HG03354 (cell line): ENCODE measurements at regions not wholly inside any gene's neighbourhood (a gene's known extent, or its start where the extent isn't known, plus 50 kb on each side); places are given as distances from the start of the nearest gene placed in this dataset.
"Not testable (repeated sequence)": the region's sequence is repeated elsewhere in the genome, so short reads cannot be mapped to it uniquely, and the experiment has no call there.

Experiments used
- ATAC-seq: cut with Tn5 transposase; IDR thresholded peaks from one replicate; pipeline ENCODE4 v1.9.1; 2021; ENCODE audit warnings: mild to moderate bottlenecking; ENCODE audit not compliant: unreplicated experiment, poor library complexity, severe bottlenecking

DNA sequence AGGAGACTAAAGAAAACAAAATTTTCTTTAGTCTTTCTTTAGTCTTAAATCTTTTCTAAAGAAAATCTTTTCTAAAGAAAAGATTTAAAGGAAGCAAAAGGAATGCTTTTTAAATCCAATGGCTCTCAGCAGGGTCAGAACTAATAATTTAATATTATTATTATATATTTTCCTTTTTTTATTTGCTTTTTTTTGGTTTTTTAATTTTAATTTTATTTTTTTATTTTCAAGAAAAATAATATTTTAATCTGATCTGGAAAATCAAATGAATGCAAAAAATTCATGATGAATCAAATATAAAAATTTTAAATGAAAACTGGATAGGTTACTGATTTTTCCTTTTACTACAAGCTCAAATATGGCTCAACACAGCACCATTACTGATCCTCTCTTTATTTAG is 70.7 kb upstream of the HECW1 start:
- no peak for ATAC-seq

DNA sequence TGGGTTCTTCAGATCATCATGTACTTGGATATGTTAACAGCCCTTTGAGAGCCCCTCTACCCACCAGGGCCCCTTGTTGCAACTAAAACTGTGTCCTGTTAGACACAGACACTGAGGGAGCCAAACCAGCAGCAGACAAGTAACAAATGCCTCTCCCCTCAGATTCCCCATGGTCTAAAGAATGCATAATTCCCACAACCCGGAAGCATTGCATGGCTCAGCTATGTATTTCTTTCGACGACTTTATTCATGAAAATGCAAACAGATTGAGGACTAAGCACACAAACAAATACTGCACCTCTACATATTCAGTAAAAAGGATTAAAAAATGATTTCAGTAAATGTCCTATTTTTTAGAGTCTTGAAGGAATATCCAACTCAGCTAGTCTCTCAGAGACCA is 70.1 kb upstream of the HECW1 start:
- ATAC-seq, result no peak

DNA sequence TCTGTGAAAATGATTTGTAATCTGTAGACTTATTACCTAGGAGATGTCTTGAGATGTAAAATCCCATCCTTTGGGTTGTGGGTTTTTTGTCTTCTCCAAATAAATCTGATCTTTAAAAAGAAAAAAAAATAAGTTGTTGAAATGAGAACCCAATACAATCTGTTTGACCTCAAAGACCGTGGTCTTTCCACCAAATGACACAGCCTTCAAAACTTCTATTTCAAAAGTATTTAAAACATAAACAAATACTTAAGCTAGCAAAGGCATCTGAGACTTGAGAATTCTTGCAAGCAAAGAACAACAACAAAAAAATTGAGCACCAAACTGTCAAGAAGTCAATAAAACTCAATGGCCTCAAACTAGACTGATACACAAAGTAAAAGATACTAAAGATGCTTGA is 67.9 kb upstream of the HECW1 start:
- ATAC-seq, result no peak

DNA sequence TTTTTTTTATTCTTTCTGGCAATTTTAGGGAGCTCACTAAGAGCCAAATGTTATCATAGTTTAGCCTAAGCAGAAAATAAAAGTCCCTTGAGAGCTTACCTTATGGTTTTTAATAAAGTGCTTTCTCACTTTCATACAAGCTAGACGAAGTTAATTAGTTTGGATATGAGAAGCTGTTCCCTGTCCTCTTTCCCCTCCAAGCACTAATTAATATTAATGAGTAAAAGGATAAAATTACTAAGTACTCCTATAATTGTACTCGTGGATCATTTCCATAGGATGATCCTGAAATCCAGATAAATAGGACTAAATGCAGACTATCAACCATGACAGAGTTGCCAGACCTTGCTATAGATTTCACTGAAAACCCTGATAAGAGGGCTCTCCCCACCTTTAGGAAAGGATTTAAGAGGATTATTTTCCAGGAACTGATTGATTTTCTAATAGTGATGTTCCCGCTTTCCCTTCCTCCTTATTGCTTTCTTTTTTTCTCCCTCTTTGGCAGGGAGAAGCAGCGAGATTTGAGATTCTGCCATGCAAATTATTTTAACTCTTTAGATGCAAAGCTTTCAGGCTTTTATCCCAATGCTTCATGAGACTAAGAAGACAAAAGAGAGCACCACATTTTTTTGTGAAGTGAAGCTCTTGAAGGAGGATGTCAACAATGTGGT is 58.3 kb upstream of the HECW1 start:
- no peak for ATAC-seq

DNA sequence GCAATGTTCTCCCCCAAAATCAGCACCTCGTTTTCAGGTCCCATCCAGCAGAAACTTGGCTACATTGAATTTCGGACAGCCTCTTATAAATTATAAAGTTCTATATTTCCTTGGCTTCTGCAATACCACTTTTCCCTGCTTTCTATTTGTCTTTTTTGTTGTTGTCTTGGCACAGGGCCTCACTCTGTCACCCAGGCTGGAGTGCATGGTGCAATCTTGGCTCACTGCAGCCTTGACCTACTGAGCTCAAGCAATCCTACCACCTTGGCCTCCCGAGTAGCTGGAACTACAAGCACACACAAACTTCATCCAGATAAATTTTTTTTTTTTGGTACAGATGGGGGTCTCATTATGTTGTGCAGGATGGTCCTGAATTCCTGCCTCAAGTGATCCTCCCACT is 55.3 kb upstream of the HECW1 start:
- ATAC-seq, result no peak

DNA sequence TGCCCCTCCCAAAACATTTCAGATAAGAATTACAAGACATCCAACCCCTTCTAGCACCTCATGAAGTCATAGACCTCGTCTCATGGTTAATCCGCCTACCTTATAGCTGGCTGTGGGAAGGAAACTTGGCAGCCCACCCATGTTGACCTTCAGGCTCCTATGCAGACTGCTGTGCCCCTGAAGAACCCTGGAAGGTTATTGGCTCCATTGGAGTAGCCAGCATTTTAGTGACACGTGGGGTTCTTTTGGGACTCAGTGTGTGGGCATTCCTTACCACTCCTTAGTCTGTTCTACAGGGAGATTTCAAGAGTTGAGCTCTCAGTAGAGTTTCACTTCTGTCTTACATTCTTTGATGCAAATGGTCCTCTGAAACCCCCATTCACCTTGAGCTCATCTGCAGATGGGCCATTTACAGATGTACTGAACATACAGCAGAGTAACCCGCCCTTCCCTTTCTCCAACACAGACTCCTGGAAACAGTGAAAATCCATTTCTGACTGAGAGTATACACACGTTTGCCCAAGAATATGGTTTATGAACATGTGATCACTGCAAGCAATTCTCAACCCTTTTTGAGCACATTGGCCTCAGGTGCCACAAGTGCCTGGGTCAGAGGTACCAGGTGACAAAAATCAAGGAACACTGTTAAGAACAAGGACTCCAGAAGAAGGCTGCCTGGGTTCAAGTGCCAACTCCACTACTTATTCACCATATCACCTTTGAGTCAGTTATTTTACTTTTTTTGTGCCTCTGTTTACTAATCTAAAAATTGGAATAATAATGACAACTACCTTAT is 54.0 kb upstream of the HECW1 start:
- ATAC-seq, result peak; percentile 49

DNA sequence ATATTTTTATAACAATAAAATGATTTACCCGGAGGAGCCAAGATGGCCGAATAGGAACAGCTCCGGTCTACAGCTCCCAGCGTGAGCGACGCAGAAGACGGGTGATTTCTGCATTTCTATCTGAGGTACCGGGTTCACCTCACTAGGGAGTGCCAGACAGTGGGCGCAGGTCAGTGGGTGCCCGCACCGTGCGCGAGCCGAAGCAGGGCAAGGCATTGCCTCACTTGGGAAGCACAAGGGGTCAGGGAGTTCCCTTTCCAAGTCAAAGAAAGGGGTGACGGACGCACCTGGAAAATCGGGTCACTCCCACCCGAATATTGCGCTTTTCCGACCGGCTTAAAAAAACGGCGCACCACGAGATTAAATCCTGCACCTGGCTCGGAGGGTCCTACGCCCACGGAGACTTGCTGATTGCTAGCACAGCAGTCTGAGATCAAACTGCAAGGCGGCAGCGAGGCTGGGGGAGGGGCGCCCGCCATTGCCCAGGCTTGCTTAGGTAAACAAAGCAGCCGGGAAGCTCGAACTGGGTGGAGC is 53.3 kb upstream of the HECW1 start:
- not testable (repeated sequence) for ATAC-seq
